ENCODE measurements at regions not wholly inside any gene's neighbourhood (a gene's known extent, or its start where the extent isn't known, plus 50 kb on each side); places are given as distances from the start of the nearest gene placed in this dataset.
"Not testable (repeated sequence)": the region's sequence is repeated elsewhere in the genome, so short reads cannot be mapped to it uniquely, and the experiment has no call there.

GRCh38 chr21:35183389-35183788 is 134.3 kb upstream of the RUNX1 start:
- DNase-seq = not testable (repeated sequence)

GRCh38 chr21:35179990-35180540 is 131.0 kb upstream of the RUNX1 start:
- no peak for DNase-seq

GRCh38 chr21:35178827-35179226 is 129.7 kb upstream of the RUNX1 start:
- DNase-seq = no peak

- no peak for DNase-seq
Measured at GRCh38 chr21:35178098-35178497, 129.0 kb upstream of the RUNX1 start.

GRCh38 chr21:35172231-35172630 is 123.1 kb upstream of the RUNX1 start:
- DNase-seq = no peak

- DNase-seq = no peak
Measured at GRCh38 chr21:35171385-35171784, 122.3 kb upstream of the RUNX1 start.

- no peak for DNase-seq
Measured at GRCh38 chr21:35170818-35171217, 121.7 kb upstream of the RUNX1 start.

- no peak for DNase-seq
Measured at GRCh38 chr21:35170244-35170643, 121.1 kb upstream of the RUNX1 start.

GRCh38 chr21:35169574-35169973 is 120.5 kb upstream of the RUNX1 start:
- DNase-seq = no peak

- no peak for DNase-seq
Measured at GRCh38 chr21:35168735-35169134, 119.6 kb upstream of the RUNX1 start.

- no peak for DNase-seq
Measured at GRCh38 chr21:35164971-35165483, 115.9 kb upstream of the RUNX1 start.

- DNase-seq = no peak
Measured at GRCh38 chr21:35164380-35164779, 115.3 kb upstream of the RUNX1 start.

GRCh38 chr21:35163411-35163810 is 114.3 kb upstream of the RUNX1 start:
- DNase-seq = no peak

- DNase-seq = no peak
Measured at GRCh38 chr21:35162831-35163230, 113.7 kb upstream of the RUNX1 start.

GRCh38 chr21:35159881-35160280 is 110.8 kb upstream of the RUNX1 start:
- DNase-seq = no peak

- not testable (repeated sequence) for DNase-seq
Measured at GRCh38 chr21:35157374-35157773, 108.3 kb upstream of the RUNX1 start.

GRCh38 chr21:35156293-35157278 is 107.5 kb upstream of the RUNX1 start:
- DNase-seq = no peak

GRCh38 chr21:35154788-35155187 is 105.7 kb upstream of the RUNX1 start:
- no peak for DNase-seq

GRCh38 chr21:35153671-35154070 is 104.6 kb upstream of the RUNX1 start:
- no peak for DNase-seq

GRCh38 chr21:35150562-35151226 is 101.6 kb upstream of the RUNX1 start:
- no peak for DNase-seq

- DNase-seq = no peak
Measured at GRCh38 chr21:35149698-35150097, 100.6 kb upstream of the RUNX1 start.

- DNase-seq = no peak
Measured at GRCh38 chr21:35147439-35147838, 98.3 kb upstream of the RUNX1 start.

- DNase-seq = no peak
Measured at GRCh38 chr21:35145626-35146233, 96.6 kb upstream of the RUNX1 start.

Data from hippocampal formation (tissue), 2 donors.